Fibroblast of lung (primary cell): ENCODE measurements at regions not wholly inside any gene's neighbourhood (a gene's known extent, or its start where the extent isn't known, plus 50 kb on each side); places are given as distances from the start of the nearest gene placed in this dataset.

ENCODE experiments used
- EZH2 ChIP-seq: IDR thresholded peaks from 2 replicates; pipeline ENCODE4 v1.5.1; 2012; ENCODE audit warnings: low read length, control low read depth, mild to moderate bottlenecking; ENCODE audit errors: missing control alignments
- TF ChIP-seq, protein P1 (sequence below), 2 donors: IDR thresholded peaks in 1 of 2; conservative IDR thresholded peaks in 1 of 2; 1 replicate in 1 of 2; 2 replicates in 1 of 2; pipeline ENCODE4 v1.5.1; 2011 to 2012; ENCODE audit warnings: low read length in 2 of 2, control low read depth in 1 of 2, inconsistent platforms in 1 of 2, low read depth in 1 of 2, mild to moderate bottlenecking in 1 of 2

DNA sequence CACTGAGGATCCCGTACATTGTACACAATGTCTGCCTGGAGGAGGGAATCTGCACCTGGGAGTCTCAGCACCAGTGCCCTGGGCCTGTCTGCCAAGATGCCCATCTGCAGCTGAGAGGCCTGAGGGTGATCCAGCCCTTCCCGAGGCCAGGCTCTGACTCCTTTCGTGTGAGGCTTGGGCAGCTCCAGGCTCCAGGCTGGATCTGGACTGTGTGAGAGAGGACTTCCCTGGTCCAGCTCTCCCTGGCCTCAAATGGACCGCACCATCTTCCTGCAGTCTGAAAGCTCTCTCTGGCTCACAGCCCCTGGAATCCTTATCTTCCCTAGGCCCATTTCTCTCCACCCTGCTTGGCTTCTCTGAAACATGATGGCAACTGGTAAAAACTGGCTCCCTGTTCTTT lies 324.6 kb downstream of the DYSF start:
- TF ChIP-seq, protein P1, sequence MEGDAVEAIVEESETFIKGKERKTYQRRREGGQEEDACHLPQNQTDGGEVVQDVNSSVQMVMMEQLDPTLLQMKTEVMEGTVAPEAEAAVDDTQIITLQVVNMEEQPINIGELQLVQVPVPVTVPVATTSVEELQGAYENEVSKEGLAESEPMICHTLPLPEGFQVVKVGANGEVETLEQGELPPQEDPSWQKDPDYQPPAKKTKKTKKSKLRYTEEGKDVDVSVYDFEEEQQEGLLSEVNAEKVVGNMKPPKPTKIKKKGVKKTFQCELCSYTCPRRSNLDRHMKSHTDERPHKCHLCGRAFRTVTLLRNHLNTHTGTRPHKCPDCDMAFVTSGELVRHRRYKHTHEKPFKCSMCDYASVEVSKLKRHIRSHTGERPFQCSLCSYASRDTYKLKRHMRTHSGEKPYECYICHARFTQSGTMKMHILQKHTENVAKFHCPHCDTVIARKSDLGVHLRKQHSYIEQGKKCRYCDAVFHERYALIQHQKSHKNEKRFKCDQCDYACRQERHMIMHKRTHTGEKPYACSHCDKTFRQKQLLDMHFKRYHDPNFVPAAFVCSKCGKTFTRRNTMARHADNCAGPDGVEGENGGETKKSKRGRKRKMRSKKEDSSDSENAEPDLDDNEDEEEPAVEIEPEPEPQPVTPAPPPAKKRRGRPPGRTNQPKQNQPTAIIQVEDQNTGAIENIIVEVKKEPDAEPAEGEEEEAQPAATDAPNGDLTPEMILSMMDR (conservative IDR thresholded peaks at IDR 0.05 in 1 of 2, IDR thresholded peaks at IDR 0.05 in 1 of 2; ENCODE audit: low read depth in 1 of 2, low read length in 2 of 2), result no peak
- no peak for TF ChIP-seq EZH2
